ENCODE measurements at regions not wholly inside any gene's neighbourhood (a gene's known extent, or its start where the extent isn't known, plus 50 kb on each side); places are given as distances from the start of the nearest gene placed in this dataset.

DNA sequence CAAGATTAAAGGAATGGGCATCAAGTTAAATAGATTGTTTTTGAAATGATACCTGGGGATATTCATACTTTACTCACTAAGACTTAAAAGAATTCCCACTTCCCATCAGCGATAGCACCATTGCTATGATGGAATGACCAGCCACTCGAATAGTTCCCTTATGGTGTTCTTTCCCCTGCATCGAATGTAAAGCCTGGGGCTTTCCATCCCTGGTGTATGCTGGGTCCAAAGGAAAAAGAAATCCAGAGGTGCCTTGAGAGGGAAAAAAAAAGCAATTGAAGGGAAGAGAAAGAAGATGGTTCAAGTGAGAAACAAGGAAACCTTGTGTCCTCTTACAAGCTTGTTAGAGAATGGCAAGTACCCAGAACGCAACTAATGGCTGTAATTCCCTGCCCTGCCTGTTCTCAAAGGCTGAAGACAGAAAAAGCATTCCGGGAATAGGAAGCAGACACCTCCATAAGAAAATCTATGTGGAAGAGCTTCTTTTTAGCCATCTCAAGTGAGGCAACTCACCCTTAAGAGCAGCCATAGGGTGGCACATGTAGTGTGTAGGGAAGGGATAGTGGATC lies 351.1 kb upstream of the DAB2 start:
- TF ChIP-seq, protein P1, sequence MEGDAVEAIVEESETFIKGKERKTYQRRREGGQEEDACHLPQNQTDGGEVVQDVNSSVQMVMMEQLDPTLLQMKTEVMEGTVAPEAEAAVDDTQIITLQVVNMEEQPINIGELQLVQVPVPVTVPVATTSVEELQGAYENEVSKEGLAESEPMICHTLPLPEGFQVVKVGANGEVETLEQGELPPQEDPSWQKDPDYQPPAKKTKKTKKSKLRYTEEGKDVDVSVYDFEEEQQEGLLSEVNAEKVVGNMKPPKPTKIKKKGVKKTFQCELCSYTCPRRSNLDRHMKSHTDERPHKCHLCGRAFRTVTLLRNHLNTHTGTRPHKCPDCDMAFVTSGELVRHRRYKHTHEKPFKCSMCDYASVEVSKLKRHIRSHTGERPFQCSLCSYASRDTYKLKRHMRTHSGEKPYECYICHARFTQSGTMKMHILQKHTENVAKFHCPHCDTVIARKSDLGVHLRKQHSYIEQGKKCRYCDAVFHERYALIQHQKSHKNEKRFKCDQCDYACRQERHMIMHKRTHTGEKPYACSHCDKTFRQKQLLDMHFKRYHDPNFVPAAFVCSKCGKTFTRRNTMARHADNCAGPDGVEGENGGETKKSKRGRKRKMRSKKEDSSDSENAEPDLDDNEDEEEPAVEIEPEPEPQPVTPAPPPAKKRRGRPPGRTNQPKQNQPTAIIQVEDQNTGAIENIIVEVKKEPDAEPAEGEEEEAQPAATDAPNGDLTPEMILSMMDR (conservative IDR thresholded peaks at IDR 0.05; ENCODE audit: low read depth, low read length) = no peak
- TF ChIP-seq EZH2 (IDR thresholded peaks at IDR 0.05; ENCODE audit: borderline replicate concordance, low read depth, low read length, poor library complexity, severe bottlenecking) = no peak

Data from A673 (cell line).